ENCODE measurements at regions not wholly inside any gene's neighbourhood (a gene's known extent, or its start where the extent isn't known, plus 50 kb on each side); places are given as distances from the start of the nearest gene placed in this dataset.

GRCh38 chr20:20836836-20837235, 124.4 kb upstream of the RALGAPA2 start:
- no peak for TF ChIP-seq HDAC2 (IDR thresholded peaks at IDR 0.05)
- TF ChIP-seq, protein P1, sequence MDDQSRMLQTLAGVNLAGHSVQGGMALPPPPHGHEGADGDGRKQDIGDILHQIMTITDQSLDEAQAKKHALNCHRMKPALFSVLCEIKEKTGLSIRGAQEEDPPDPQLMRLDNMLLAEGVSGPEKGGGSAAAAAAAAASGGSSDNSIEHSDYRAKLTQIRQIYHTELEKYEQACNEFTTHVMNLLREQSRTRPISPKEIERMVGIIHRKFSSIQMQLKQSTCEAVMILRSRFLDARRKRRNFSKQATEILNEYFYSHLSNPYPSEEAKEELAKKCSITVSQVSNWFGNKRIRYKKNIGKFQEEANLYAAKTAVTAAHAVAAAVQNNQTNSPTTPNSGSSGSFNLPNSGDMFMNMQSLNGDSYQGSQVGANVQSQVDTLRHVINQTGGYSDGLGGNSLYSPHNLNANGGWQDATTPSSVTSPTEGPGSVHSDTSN (IDR thresholded peaks at IDR 0.05) = no peak
- no peak for TF ChIP-seq FOXS1 (CRISPR knock-in tag; IDR thresholded peaks at IDR 0.05)
- no peak for TF ChIP-seq EHMT2 (IDR thresholded peaks at IDR 0.05; ENCODE audit: low read depth)
- no peak for TF ChIP-seq NPAS2 (CRISPR knock-in tag; IDR thresholded peaks at IDR 0.05; ENCODE audit: borderline replicate concordance)
- TF ChIP-seq POLR2AphosphoS2 (conservative IDR thresholded peaks at IDR 0.05; ENCODE audit: low read length) = no peak
- no peak for TF ChIP-seq EHF (CRISPR knock-in tag; IDR thresholded peaks at IDR 0.05)
- TF ChIP-seq CHD4 (IDR thresholded peaks at IDR 0.05; ENCODE audit: borderline replicate concordance) = no peak
- no peak for TF ChIP-seq CHD2 (IDR thresholded peaks at IDR 0.05; ENCODE audit: low read length, partially characterized antibody)
- TF ChIP-seq ATOH8 (CRISPR knock-in tag; IDR thresholded peaks at IDR 0.05; ENCODE audit: low read depth) = no peak
- no peak for TF ChIP-seq REST (IDR thresholded peaks at IDR 0.05)
- TF ChIP-seq RARB (CRISPR knock-in tag; IDR thresholded peaks at IDR 0.05) = no peak
- TF ChIP-seq GATA3 (IDR thresholded peaks at IDR 0.05; ENCODE audit: borderline replicate concordance) = no peak
- FAIRE-seq (no peak), DNase-seq (ENCODE audit: low read depth in 1 of 2, low spot score in 1 of 2) (no peak), ATAC-seq (no peak)
- WGBS (ENCODE audit: missing lambda C conversion rate) = 12% methylated on average over 6 of the region's 6 CpGs
- POLR2A ChIA-PET = no interaction called here
- no peaks in the 10 kb centered on the region for H3K4me1 ChIP-seq
- no peak overlapping the region for H3K27ac ChIP-seq
- H3K4me2 ChIP-seq = no peak overlapping the region
- no peaks in the 10 kb centered on the region for H3K9me3 ChIP-seq
- CTCF ChIA-PET = interaction anchor here (0.7 to 9.7 kb wide), 50 partner anchors 10 to 786 kb away, joined by 3 to 199 read pairs (median 4); partner anchors contain the start of gene RALGAPA2
- H3K4me3 ChIP-seq = no peak overlapping the region

GRCh38 chr20:20835897-20836296, 123.5 kb upstream of the RALGAPA2 start:
- Histone ChIP-seq H3K4me1 (no peaks in the 10 kb centered on the region), H3K4me3 (no peak overlapping the region), H3K9me3 (no peaks in the 10 kb centered on the region), H3K27ac (no peak overlapping the region), H3K4me2 (no peak overlapping the region)
- POLR2A ChIA-PET = interaction anchor here (0.6 to 0.8 kb wide), 2 partner anchors 289 to 398 kb away, joined by 3 to 4 read pairs; no protein-coding TSS in a partner anchor
- FAIRE-seq = no peak
- whole genome bisulfite sequencing (ENCODE audit: missing lambda C conversion rate) = 38% methylated on average over 7 of the region's 7 CpGs
- DNase-seq (ENCODE audit: low read depth in 1 of 2, low spot score in 1 of 2) = no peak
- no peak for ATAC-seq
- CTCF ChIA-PET = interaction anchor here (0.6 to 9.7 kb wide), 17 partner anchors 11 to 779 kb away, joined by 3 to 199 read pairs (median 18); no protein-coding TSS in a partner anchor
- TF ChIP-seq ESRRA (IDR thresholded peaks at IDR 0.05; ENCODE audit: borderline replicate concordance, low read length) (no peak), MAFK (IDR thresholded peaks at IDR 0.05; ENCODE audit: partially characterized antibody) (no peak), MYC (IDR thresholded peaks at IDR 0.05; ENCODE audit: borderline replicate concordance, low read length) (no peak), HOXA7 (CRISPR knock-in tag; IDR thresholded peaks at IDR 0.05) (no peak), USF2 (IDR thresholded peaks at IDR 0.05) (no peak), JUNB (IDR thresholded peaks at IDR 0.05) (no peak), ZNF302 (CRISPR knock-in tag; IDR thresholded peaks at IDR 0.05) (no peak), GATA3 (IDR thresholded peaks at IDR 0.05; ENCODE audit: borderline replicate concordance) (no peak), NFE2L2 (conservative IDR thresholded peaks at IDR 0.05; ENCODE audit: low read length) (no peak), CHD2 (IDR thresholded peaks at IDR 0.05; ENCODE audit: low read length, partially characterized antibody) (no peak), JUN (IDR thresholded peaks at IDR 0.05) (no peak)
- TF ChIP-seq, protein P1 (IDR thresholded peaks at IDR 0.05) = no peak
